Ishikawa (cell line): ENCODE measurements at regions not wholly inside any gene's neighbourhood (a gene's known extent, or its start where the extent isn't known, plus 50 kb on each side); places are given as distances from the start of the nearest gene placed in this dataset.

Source experiments
- CEBPB ChIP-seq: IDR thresholded peaks from 2 replicates; pipeline ENCODE4 v1.6.1; 2012
- CREB1 ChIP-seq: IDR thresholded peaks from 2 replicates; pipeline ENCODE4 v1.6.1; 2012; ENCODE audit warnings: low read depth
- EGR1 ChIP-seq: IDR thresholded peaks from 2 replicates; pipeline ENCODE4 v1.6.1; 2012
- EP300 ChIP-seq: IDR thresholded peaks from 2 replicates; pipeline ENCODE4 v1.6.1; 2012; ENCODE audit warnings: borderline replicate concordance
- FOXM1 ChIP-seq: IDR thresholded peaks from 2 replicates; pipeline ENCODE4 v1.6.1; 2012; ENCODE audit warnings: low read depth, borderline replicate concordance
- NFIC ChIP-seq: IDR thresholded peaks from 2 replicates; pipeline ENCODE4 v1.6.1; 2012
- RAD21 ChIP-seq: IDR thresholded peaks from 2 replicates; pipeline ENCODE4 v1.6.1; 2012; ENCODE audit warnings: low read depth
- REST ChIP-seq: IDR thresholded peaks from 2 replicates; pipeline ENCODE4 v1.6.1; 2012; ENCODE audit warnings: low read depth, mild to moderate bottlenecking
- TAF1 ChIP-seq: IDR thresholded peaks from 2 replicates; pipeline ENCODE4 v1.6.1; 2012; ENCODE audit warnings: low read depth, mild to moderate bottlenecking
- TCF12 ChIP-seq: IDR thresholded peaks from 2 replicates; pipeline ENCODE4 v1.6.1; 2012; ENCODE audit warnings: low read depth
- TEAD4 ChIP-seq: IDR thresholded peaks from 2 replicates; pipeline ENCODE4 v1.6.1; 2012
- USF1 ChIP-seq: IDR thresholded peaks from 2 replicates; pipeline ENCODE4 v1.6.1; 2012
- YY1 ChIP-seq: IDR thresholded peaks from 2 replicates; pipeline ENCODE4 v1.6.1; 2012; ENCODE audit warnings: low read depth
- ZBTB7A ChIP-seq: IDR thresholded peaks from 2 replicates; pipeline ENCODE4 v1.6.1; 2012; ENCODE audit warnings: low read depth
- TF ChIP-seq, protein P1 (sequence below): IDR thresholded peaks from 2 replicates; pipeline ENCODE4 v1.6.1; 2012

DNA sequence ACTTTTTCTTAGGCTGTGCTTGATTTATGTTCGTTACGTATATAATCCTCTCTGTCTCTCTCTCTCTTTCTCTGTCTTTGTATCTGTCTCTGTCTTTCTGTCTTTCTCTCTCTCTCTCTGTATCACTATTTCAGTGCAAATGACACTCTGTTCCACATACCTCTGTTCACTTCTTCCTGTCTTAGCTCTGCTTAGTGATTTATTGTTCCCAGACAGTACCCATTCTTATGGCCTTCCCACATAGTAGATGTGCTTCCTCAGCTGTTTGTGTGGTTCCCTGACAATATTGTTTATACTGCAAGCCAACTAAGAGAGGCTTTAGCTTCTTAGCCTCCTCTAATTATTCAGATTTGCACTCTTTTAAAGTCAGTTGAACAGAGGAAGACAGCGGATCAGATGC lies 1244.2 kb downstream of the DIAPH3 start:
- no peak for TF ChIP-seq USF1
- TF ChIP-seq NFIC = no peak
- no peak for TF ChIP-seq YY1
- TF ChIP-seq CREB1 = no peak
- no peak for TF ChIP-seq REST
- no peak for TF ChIP-seq ZBTB7A
- no peak for TF ChIP-seq EP300
- no peak for TF ChIP-seq TEAD4
- no peak for TF ChIP-seq EGR1
- no peak for TF ChIP-seq TAF1
- no peak for TF ChIP-seq TCF12
- TF ChIP-seq FOXM1 = no peak
- TF ChIP-seq RAD21 = no peak

DNA sequence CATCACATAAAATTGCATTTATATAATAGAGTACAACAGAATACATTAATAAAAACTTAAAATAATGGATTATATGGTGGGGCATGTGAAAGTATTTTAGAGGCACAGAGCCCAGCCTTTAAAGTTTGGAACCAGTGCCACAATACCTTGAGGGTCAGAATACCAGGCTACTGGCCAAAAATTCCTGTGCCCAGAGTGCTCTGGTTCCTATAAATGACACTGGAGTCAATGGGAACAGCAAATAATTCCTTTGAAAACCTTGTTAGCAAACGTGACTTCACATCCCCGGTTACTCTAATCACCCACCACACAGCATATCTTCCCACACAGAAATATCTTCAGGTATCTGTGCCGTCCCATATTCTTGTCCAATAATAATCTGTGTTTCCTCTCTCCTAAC lies 1242.6 kb downstream of the DIAPH3 start:
- TF ChIP-seq NFIC (no peak), USF1 (no peak), ZBTB7A (no peak), REST (no peak), EGR1 (no peak), TEAD4 (no peak), TCF12 (no peak), CREB1 (no peak), CEBPB (no peak), FOXM1 (no peak)

DNA sequence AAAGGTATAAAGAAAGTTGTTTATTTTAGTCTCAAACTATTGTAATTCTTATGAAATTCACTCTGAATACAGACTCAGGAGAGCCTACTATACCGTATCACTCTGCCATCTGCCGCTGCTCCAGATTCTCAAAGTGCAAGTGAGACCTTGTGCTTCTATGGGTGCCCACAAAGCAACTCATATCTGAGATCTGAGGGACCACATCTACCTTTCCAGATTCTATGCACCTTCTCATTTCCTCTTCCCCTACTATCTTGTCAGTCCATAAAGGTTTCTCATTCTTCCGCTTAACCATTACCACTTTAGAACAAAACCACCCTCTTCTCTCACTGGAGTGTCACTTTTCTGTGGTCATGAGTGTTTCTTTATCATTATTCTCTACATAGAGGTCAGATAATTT lies 1236.9 kb downstream of the DIAPH3 start:
- TF ChIP-seq CEBPB (no peak), TAF1 (no peak), REST (no peak)

GRCh38 chr13:58933475-58933874 lies 1230.3 kb downstream of the DIAPH3 start:
- no peak for TF ChIP-seq USF1
- no peak for TF ChIP-seq ZBTB7A
- TF ChIP-seq CEBPB = no peak
- TF ChIP-seq NFIC = no peak
- TF ChIP-seq CREB1 = no peak
- TF ChIP-seq RAD21 = no peak
- no peak for TF ChIP-seq TCF12
- TF ChIP-seq TAF1 = no peak
- TF ChIP-seq EGR1 = no peak
- no peak for TF ChIP-seq REST
- no peak for TF ChIP-seq EP300
- TF ChIP-seq, protein P1, sequence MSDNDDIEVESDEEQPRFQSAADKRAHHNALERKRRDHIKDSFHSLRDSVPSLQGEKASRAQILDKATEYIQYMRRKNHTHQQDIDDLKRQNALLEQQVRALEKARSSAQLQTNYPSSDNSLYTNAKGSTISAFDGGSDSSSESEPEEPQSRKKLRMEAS = no peak
- no peak for TF ChIP-seq FOXM1
- no peak for TF ChIP-seq YY1
- no peak for TF ChIP-seq TEAD4
